Right cardiac atrium (tissue), 5 donors: ENCODE measurements at regions not wholly inside any gene's neighbourhood (a gene's known extent, or its start where the extent isn't known, plus 50 kb on each side); places are given as distances from the start of the nearest gene placed in this dataset.
A peak's percentile ranks its signal among the peaks of the same experiment; 100 is the strongest.
"Not testable (repeated sequence)": the region's sequence is repeated elsewhere in the genome, so short reads cannot be mapped to it uniquely, and the experiment has no call there.

Experiments
- ATAC-seq, 2 donors: fragments of 200-7000 bp; cut with Tn5 transposase; one replicate each; pipeline versions ENCODE4 v1.8.0 to v1.9.1; 2020; ENCODE audit warnings: moderate library complexity in 2 of 2, mild to moderate bottlenecking in 1 of 2
- DNase-seq, 3 donors: peaks; one replicate each; pipeline ENCODE4 v3.0.0-alpha.2; 2020
- H3K27ac ChIP-seq: one replicate; pipeline ENCODE4 v1.5.1; 2013; ENCODE audit warnings: mild to moderate bottlenecking, low read length, control low read depth, moderate library complexity
- H3K27me3 ChIP-seq: one replicate; pipeline ENCODE4 v1.6.1; 2013; ENCODE audit not compliant: control insufficient read depth, insufficient read depth
- H3K4me1 ChIP-seq: one replicate; pipeline ENCODE4 v1.6.1; 2013; ENCODE audit warnings: low read length; ENCODE audit not compliant: control insufficient read depth, insufficient read depth
- H3K4me3 ChIP-seq: one replicate; pipeline ENCODE4 v1.5.1; 2013; ENCODE audit warnings: low read length, control low read depth
- H3K9me3 ChIP-seq: one replicate; pipeline ENCODE4 v1.6.1; 2013; ENCODE audit warnings: low read length; ENCODE audit not compliant: control insufficient read depth
- WGBS: extraction: QIAGEN DNeasy Blood & Tissue Kit; methylation state at CpG from one replicate; pipeline ENCODE4 v1.1.7; 2013; 5-methylcytosine and 5-hydroxymethylcytosine counted together
- intact Hi-C, 4 donors: fragments of 100-400 bp; cut with DNase I; formaldehyde crosslinking; loops; one replicate each; pipeline versions ENCODE4 v1.11.0 to v1.14.0; 2022 to 2023
- donor health status: healthy with polysubstance abuse.
- donor health status: DM: no; HTN: yes; CAD: no.
- donor health status: DM: no; HTN: no; CAD: no.
- donor health status: DM: no; HTN: yes; CAD: no; lungs with severe emphysema.
- donor health status: DM: yes; HTN: yes; CAD: no.

DNA sequence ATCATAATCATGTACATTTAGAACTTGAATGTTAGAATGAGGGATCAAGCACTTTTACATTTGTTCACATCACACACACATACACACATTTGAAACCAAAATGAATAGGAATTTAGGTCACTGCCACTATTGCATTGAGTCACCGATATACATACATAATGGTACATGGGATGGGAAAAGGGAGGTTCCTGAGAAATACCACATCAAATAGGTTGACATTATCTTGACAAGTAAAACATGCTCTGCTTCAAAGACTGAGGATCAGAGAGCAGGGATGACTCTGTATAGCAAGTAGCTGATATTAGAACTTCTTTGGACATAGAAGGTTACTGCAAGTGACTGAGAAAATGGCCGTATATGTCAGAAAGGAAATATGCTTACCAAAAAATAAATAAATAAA, 847.2 kb downstream of the PLOD2 start:
- H3K9me3 ChIP-seq: no peaks in the 10 kb centered on the region
- no peak overlapping the region for H3K4me3 ChIP-seq
- H3K27me3 ChIP-seq: no peaks in the 10 kb centered on the region
- H3K4me1 ChIP-seq: no peaks in the 10 kb centered on the region
- ATAC-seq: no peak
- intact Hi-C loops: no loop called here
- no peak overlapping the region for H3K27ac ChIP-seq
- no peak for DNase-seq
- WGBS: 90% methylated on average over 2 of the region's 2 CpGs

DNA sequence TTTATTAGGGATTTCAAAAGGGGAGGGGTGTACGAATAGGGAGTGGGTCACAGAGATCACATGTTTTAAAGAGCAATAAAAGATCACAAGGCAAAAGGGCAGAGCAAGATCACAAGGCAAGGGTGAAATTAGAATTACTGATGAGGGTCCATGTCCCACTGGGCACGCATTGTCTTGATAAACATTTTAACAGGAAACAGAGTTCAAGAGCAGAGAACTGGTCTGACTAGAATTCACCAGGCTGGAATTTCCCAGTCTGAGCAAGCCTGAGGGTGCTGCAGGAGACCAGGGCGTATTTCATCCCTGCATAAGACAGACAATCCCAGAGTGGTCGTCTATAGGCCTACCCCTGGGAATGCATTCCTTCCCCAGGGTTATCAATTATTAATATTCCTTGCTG, 844.7 kb downstream of the PLOD2 start:
- 71% methylated on average over 4 of the region's 4 CpGs for WGBS
- ATAC-seq: not testable (repeated sequence)

DNA sequence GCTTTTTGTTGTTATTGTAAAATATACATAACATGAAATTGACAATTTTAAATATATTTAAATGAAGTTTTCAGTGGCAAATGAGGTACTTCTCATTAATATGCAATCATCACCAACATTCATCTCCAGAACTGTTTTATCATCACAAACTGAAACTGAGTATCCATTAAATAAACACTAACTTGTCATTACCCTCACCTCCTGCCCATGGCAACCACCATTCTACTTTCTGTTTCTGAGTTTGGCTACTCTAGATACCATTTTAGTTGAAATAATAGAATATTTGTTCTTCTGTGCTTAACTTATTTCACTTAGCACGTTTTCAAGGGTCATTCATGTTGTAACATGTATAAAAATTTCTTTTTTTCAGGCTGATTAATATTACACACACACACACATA, 834.3 kb downstream of the PLOD2 start:
- Histone ChIP-seq H3K4me3 (no peak overlapping the region), H3K27ac (no peak overlapping the region), H3K4me1 (no peaks in the 10 kb centered on the region), H3K27me3 (no peaks in the 10 kb centered on the region), H3K9me3 (no peaks in the 10 kb centered on the region)
- 48% methylated on average over 1 of the region's 1 CpG for WGBS
- ATAC-seq (no peak), DNase-seq (no peak)
- intact Hi-C loops: no loop called here

More for the DNA sequence above, 844.7 kb downstream of the PLOD2 start:
- intact Hi-C loops, H3K27ac ChIP-seq, H3K4me3 ChIP-seq, H3K4me1 ChIP-seq, H3K9me3 ChIP-seq, H3K27me3 ChIP-seq, DNase-seq: not testable (repeated sequence)

DNA sequence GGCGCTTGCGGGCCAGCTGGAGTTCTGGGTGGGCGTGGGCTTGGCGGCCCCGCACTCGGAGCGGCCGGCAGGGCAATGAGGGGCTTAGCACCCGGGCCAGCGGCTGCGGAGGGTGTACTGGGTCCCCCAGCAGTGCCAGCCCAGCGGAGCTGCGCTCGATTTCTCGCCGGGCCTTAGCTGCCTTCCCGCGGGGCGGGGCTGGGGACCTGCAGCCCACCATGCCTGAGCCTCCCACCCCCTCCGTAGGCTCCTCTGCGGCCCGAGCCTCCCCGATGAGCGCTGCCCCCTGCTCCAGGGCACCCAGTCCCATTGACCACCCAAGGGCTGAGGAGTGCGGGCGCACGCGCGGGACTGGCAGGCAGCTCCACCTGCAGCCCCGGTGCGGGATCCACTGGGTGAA, 827.6 kb downstream of the PLOD2 start:
- DNase-seq: peak in 2 of 3 donors; percentile 12 to 43
- 90% methylated on average over 31 of the region's 31 CpGs for WGBS

DNA sequence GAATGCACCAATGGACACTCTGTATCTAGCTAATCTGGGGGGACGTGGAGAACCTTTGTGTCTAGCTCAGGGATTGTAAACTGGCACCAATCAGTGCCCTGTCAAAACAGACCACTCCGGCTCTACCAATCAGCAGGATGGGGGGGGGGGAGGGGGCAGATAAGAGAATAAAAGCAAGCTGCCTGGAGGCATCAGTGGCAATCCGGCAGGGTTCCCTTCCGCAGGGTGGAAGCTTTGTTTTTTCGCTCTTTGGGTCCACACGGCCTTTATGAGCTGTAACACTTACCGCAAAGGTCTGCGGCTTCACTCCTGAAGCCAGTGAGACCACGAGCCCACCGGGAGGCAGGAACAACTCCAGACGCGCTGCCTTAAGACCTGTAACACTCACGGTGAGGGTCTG, 827.1 kb downstream of the PLOD2 start:
- ATAC-seq: no peak
- intact Hi-C loops: no loop called here
- WGBS: 83% methylated on average over 13 of the region's 13 CpGs

More for the DNA sequence above, 827.6 kb downstream of the PLOD2 start:
- intact Hi-C loops, H3K9me3 ChIP-seq, H3K27me3 ChIP-seq, H3K4me1 ChIP-seq, ATAC-seq, H3K4me3 ChIP-seq, H3K27ac ChIP-seq: not testable (repeated sequence)

DNA sequence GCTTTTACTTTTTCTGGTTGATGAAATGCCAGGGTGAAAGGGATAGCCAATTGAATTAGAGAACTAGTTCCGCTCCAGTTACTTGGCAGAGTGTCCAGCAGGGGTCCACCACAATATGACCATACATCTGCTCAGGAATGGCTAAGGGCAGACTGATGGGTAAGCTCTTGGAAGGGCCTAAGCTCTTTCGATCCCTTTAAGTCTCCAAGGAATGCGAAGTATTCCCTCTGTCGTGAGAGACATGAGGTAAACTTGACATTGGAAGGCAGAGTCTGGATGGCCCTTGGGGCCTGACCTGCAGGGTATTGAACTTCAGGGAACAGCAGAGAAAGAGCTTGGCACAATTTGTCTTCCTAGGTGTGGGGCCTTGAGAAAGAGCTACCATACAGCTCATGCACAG, 805.8 kb downstream of the PLOD2 start:
- intact Hi-C loops: no loop called here
- WGBS: 85% methylated on average over 4 of the region's 4 CpGs
- Histone ChIP-seq H3K27me3 (no peaks in the 10 kb centered on the region), H3K4me3 (no peak overlapping the region), H3K4me1 (no peaks in the 10 kb centered on the region), H3K27ac (no peak overlapping the region), H3K9me3 (no peaks in the 10 kb centered on the region)
- ATAC-seq (no peak), DNase-seq (no peak)

More for the DNA sequence above, 827.1 kb downstream of the PLOD2 start:
- no peak overlapping the region for H3K27ac ChIP-seq
- H3K4me3 ChIP-seq: no peak overlapping the region
- DNase-seq: no peak
- no peaks in the 10 kb centered on the region for H3K27me3 ChIP-seq
- no peaks in the 10 kb centered on the region for H3K4me1 ChIP-seq
- H3K9me3 ChIP-seq: no peaks in the 10 kb centered on the region

DNA sequence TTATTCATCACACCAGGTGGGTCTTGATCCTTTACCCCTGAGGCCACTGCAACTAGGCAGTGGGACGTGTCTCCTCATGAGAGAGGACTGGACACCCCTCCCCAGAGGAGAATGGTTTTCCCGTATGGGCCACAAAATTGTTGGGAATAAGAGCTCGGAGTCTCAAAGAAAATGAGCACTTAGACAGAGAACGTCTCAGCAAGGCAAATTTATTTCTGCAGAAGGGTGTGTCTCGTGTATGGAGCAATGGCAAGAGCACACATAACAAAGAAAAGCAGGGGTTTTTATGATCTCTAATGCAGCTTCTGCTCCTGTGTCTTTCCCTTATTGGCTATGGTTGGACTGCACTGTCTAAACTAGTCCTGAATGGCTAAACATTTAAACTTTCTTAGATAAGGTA, 803.5 kb downstream of the PLOD2 start:
- 77% methylated on average over 5 of the region's 5 CpGs for WGBS
- Histone ChIP-seq H3K9me3 (no peaks in the 10 kb centered on the region), H3K4me1 (no peaks in the 10 kb centered on the region), H3K27me3 (no peaks in the 10 kb centered on the region), H3K27ac (no peak overlapping the region), H3K4me3 (no peak overlapping the region)
- ATAC-seq: no peak
- DNase-seq: no peak
- intact Hi-C loops: no loop called here

DNA sequence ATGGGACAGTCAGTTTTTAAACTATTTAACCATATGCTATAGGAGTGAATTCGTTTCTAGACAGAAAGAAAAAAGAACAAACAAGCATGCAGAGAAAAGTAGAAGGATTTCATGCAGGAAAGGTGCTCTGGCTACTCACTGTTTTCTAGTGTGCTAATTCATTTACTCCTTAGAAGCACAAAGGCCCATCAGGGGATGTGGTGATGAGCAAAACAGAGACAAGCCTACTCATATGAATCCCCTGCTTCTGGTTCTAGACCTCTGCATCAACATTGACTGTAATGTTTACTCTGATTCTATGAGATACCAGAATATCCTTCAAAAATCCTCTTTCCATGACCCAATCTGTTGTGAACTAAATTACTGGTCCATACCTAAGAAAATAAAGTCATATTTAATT, 801.9 kb downstream of the PLOD2 start:
- Histone ChIP-seq H3K27me3 (no peaks in the 10 kb centered on the region), H3K27ac (no peak overlapping the region), H3K9me3 (no peaks in the 10 kb centered on the region), H3K4me3 (no peak overlapping the region), H3K4me1 (no peaks in the 10 kb centered on the region)
- no peak for DNase-seq
- intact Hi-C loops: no loop called here
- WGBS: 53% methylated on average over 1 of the region's 1 CpG
- no peak for ATAC-seq

DNA sequence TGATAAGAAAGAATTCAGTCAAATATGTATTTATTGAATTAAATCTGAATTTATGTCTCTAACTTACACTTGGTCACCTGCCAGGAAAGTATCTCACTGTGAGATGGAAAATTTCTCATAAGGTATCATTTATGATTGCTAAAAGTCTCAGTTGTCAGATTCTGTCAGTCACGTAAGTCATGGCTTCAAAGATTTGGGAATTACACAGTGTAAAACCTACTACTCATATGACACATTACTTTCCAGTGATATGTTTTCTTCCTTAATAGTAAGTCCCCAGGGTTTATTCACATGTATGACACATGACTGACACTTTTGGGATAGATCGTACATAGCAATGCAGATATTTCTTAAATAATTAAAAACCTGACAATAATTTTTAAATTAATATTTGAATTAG, 792.2 kb downstream of the PLOD2 start:
- Histone ChIP-seq H3K9me3 (no peaks in the 10 kb centered on the region), H3K4me3 (no peak overlapping the region), H3K4me1 (no peaks in the 10 kb centered on the region), H3K27ac (no peak overlapping the region), H3K27me3 (no peaks in the 10 kb centered on the region)
- intact Hi-C loops: no loop called here
- DNase-seq (no peak), ATAC-seq (no peak)
- WGBS: 91% methylated on average over 2 of the region's 2 CpGs

DNA sequence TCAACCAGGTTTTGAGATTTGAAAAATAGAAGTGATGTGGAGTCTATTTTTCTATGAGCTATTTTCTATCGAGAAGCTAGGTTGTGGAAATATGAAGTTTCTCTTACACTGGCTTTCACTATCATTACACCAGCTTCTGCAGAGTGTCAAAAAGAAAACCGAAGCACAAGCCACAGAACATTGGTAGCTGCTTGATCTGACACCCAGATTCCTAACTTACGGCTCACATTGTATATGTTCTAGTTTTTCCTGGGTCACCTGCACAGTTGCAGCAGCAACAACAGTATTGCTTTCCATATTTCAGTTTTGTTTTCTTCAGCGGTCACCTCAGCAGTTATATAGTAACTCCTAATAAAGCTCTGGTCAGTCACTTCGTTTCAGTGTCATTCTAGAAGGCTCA, 790.1 kb downstream of the PLOD2 start:
- 76% methylated on average over 5 of the region's 5 CpGs for WGBS
- intact Hi-C loops: no loop called here
- no peak for DNase-seq
- Histone ChIP-seq H3K27me3 (no peaks in the 10 kb centered on the region), H3K4me1 (no peaks in the 10 kb centered on the region), H3K27ac (no peak overlapping the region), H3K4me3 (no peak overlapping the region), H3K9me3 (peaks cover 2% of the 10 kb centered on the region)
- ATAC-seq: no peak

DNA sequence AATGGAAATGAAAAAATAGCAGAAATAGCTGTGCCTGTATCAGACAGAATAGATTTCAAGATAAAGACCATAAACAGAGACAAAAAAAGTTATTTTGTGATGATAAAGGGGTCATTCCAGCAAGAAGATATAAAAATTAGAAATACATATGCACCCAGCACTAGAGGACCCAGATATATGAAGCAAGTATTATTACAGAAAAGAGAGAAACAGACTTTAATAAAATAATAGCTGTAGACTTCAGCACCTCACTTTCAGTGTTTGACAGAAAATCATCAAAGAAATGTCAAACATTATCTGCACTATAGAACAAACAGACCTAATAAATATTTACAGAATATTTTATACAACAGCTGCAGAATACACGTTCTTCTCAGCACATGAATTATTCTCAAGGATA, 783.7 kb downstream of the PLOD2 start:
- 80% methylated on average over 1 of the region's 1 CpG for WGBS
- Histone ChIP-seq H3K4me3 (no peak overlapping the region), H3K4me1 (no peaks in the 10 kb centered on the region), H3K27me3 (no peaks in the 10 kb centered on the region), H3K9me3 (peaks cover 2% of the 10 kb centered on the region), H3K27ac (no peak overlapping the region)
- ATAC-seq (no peak), DNase-seq (no peak)
- intact Hi-C loops: no loop called here

DNA sequence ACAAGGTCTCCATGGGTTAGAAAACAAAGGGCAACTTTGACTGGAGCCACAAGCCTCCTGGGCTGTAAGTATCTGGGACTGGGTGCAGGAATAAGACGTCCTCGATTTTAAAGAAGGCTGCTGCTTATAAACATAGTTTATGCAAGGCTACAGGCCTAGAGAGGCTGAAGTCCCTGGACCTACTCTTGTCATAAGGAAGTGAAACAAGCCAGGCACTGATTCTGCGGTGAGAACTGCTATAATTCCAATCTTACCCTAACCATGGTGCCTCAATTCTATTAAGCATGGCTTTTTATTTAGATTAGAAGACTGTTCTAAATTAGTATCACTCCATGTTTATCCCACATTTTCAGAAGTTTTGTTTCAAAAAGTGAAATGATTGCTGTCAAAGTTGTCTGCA, 777.6 kb downstream of the PLOD2 start:
- H3K27me3 ChIP-seq: no peaks in the 10 kb centered on the region
- no peak overlapping the region for H3K4me3 ChIP-seq
- H3K9me3 ChIP-seq: no peaks in the 10 kb centered on the region
- WGBS: 91% methylated on average over 3 of the region's 3 CpGs
- intact Hi-C loops: no loop called here
- H3K4me1 ChIP-seq: no peaks in the 10 kb centered on the region
- H3K27ac ChIP-seq: no peak overlapping the region
- DNase-seq (no peak), ATAC-seq (no peak)
